ENCODE measurements at regions not wholly inside any gene's neighbourhood (a gene's known extent, or its start where the extent isn't known, plus 50 kb on each side); places are given as distances from the start of the nearest gene placed in this dataset.
"Not testable (repeated sequence)": the region's sequence is repeated elsewhere in the genome, so short reads cannot be mapped to it uniquely, and the experiment has no call there.

GRCh38 chrX:25105221-25105620, 89.5 kb upstream of the ARX start:
- no CpG with 5 or more reads among the region's 4 CpGs for WGBS (ENCODE audit: insufficient coverage, low lambda C conversion rate)
- DNase-seq: no peak

GRCh38 chrX:25096522-25097045, 80.8 kb upstream of the ARX start:
- no peaks in the 10 kb centered on the region for H3K4me1 ChIP-seq (ENCODE audit: control insufficient read depth, insufficient read depth, low read length)
- H3K27ac ChIP-seq (ENCODE audit: low read length): no peak overlapping the region
- no peaks in the 10 kb centered on the region for H3K9me3 ChIP-seq (ENCODE audit: control insufficient read depth, low read depth, low read length)
- no peak overlapping the region for H3K4me3 ChIP-seq (ENCODE audit: low read length)
- H3K36me3 ChIP-seq (ENCODE audit: control insufficient read depth, insufficient read depth, low read length): no peaks in the 10 kb centered on the region
- no peaks in the 10 kb centered on the region for H3K27me3 ChIP-seq (ENCODE audit: control insufficient read depth, insufficient read depth, low read length)
- no peak for DNase-seq
- WGBS (ENCODE audit: insufficient coverage, low lambda C conversion rate): no CpG with 5 or more reads among the region's 3 CpGs

More at GRCh38 chrX:25105221-25105620, 89.5 kb upstream of the ARX start:
- H3K9me3 ChIP-seq (ENCODE audit: control insufficient read depth, low read depth, low read length): no peaks in the 10 kb centered on the region
- no peaks in the 10 kb centered on the region for H3K36me3 ChIP-seq (ENCODE audit: control insufficient read depth, insufficient read depth, low read length)
- no peak overlapping the region for H3K4me3 ChIP-seq (ENCODE audit: low read length)
- no peaks in the 10 kb centered on the region for H3K4me1 ChIP-seq (ENCODE audit: control insufficient read depth, insufficient read depth, low read length)
- H3K27ac ChIP-seq (ENCODE audit: low read length): no peak overlapping the region
- no peaks in the 10 kb centered on the region for H3K27me3 ChIP-seq (ENCODE audit: control insufficient read depth, insufficient read depth, low read length)

GRCh38 chrX:25091152-25091551, 75.4 kb upstream of the ARX start:
- not testable (repeated sequence) for H3K4me1 ChIP-seq (ENCODE audit: control insufficient read depth, insufficient read depth, low read length); H3K4me3 ChIP-seq (ENCODE audit: low read length); H3K27me3 ChIP-seq (ENCODE audit: control insufficient read depth, insufficient read depth, low read length); H3K9me3 ChIP-seq (ENCODE audit: control insufficient read depth, low read depth, low read length); H3K36me3 ChIP-seq (ENCODE audit: control insufficient read depth, insufficient read depth, low read length); H3K27ac ChIP-seq (ENCODE audit: low read length); DNase-seq
- WGBS (ENCODE audit: insufficient coverage, low lambda C conversion rate): no CpG with 5 or more reads among the region's 1 CpG

GRCh38 chrX:25084446-25084845, 68.7 kb upstream of the ARX start:
- no peaks in the 10 kb centered on the region for H3K36me3 ChIP-seq (ENCODE audit: control insufficient read depth, insufficient read depth, low read length)
- H3K27me3 ChIP-seq (ENCODE audit: control insufficient read depth, insufficient read depth, low read length): no peaks in the 10 kb centered on the region
- no CpG with 5 or more reads among the region's 1 CpG for WGBS (ENCODE audit: insufficient coverage, low lambda C conversion rate)
- no peaks in the 10 kb centered on the region for H3K9me3 ChIP-seq (ENCODE audit: control insufficient read depth, low read depth, low read length)
- DNase-seq: no peak
- no peak overlapping the region for H3K27ac ChIP-seq (ENCODE audit: low read length)
- H3K4me1 ChIP-seq (ENCODE audit: control insufficient read depth, insufficient read depth, low read length): no peaks in the 10 kb centered on the region
- no peak overlapping the region for H3K4me3 ChIP-seq (ENCODE audit: low read length)

GRCh38 chrX:25083661-25084060, 67.9 kb upstream of the ARX start:
- Histone ChIP-seq H3K9me3 (ENCODE audit: control insufficient read depth, low read depth, low read length) (no peaks in the 10 kb centered on the region), H3K4me3 (ENCODE audit: low read length) (no peak overlapping the region), H3K4me1 (ENCODE audit: control insufficient read depth, insufficient read depth, low read length) (no peaks in the 10 kb centered on the region), H3K27ac (ENCODE audit: low read length) (no peak overlapping the region), H3K36me3 (ENCODE audit: control insufficient read depth, insufficient read depth, low read length) (no peaks in the 10 kb centered on the region), H3K27me3 (ENCODE audit: control insufficient read depth, insufficient read depth, low read length) (no peaks in the 10 kb centered on the region)
- WGBS (ENCODE audit: insufficient coverage, low lambda C conversion rate): no CpG with 5 or more reads among the region's 3 CpGs
- no peak for DNase-seq

- no peaks in the 10 kb centered on the region for H3K36me3 ChIP-seq (ENCODE audit: control insufficient read depth, insufficient read depth, low read length)
- WGBS (ENCODE audit: insufficient coverage, low lambda C conversion rate): no CpG with 5 or more reads among the region's 3 CpGs
- no peaks in the 10 kb centered on the region for H3K27me3 ChIP-seq (ENCODE audit: control insufficient read depth, insufficient read depth, low read length)
- H3K4me3 ChIP-seq (ENCODE audit: low read length): no peak overlapping the region
- H3K9me3 ChIP-seq (ENCODE audit: control insufficient read depth, low read depth, low read length): no peaks in the 10 kb centered on the region
- no peak overlapping the region for H3K27ac ChIP-seq (ENCODE audit: low read length)
- H3K4me1 ChIP-seq (ENCODE audit: control insufficient read depth, insufficient read depth, low read length): no peaks in the 10 kb centered on the region
- DNase-seq: no peak
Observed at GRCh38 chrX:25079020-25079419, 63.3 kb upstream of the ARX start.

GRCh38 chrX:25076941-25077500, 61.3 kb upstream of the ARX start:
- H3K36me3 ChIP-seq (ENCODE audit: control insufficient read depth, insufficient read depth, low read length): no peaks in the 10 kb centered on the region
- DNase-seq: no peak
- H3K9me3 ChIP-seq (ENCODE audit: control insufficient read depth, low read depth, low read length): no peaks in the 10 kb centered on the region
- no peak overlapping the region for H3K4me3 ChIP-seq (ENCODE audit: low read length)
- no peaks in the 10 kb centered on the region for H3K4me1 ChIP-seq (ENCODE audit: control insufficient read depth, insufficient read depth, low read length)
- H3K27me3 ChIP-seq (ENCODE audit: control insufficient read depth, insufficient read depth, low read length): no peaks in the 10 kb centered on the region
- H3K27ac ChIP-seq (ENCODE audit: low read length): no peak overlapping the region
- WGBS (ENCODE audit: insufficient coverage, low lambda C conversion rate): no CpG with 5 or more reads among the region's 9 CpGs

- Histone ChIP-seq H3K9me3 (ENCODE audit: control insufficient read depth, low read depth, low read length) (no peaks in the 10 kb centered on the region), H3K27me3 (ENCODE audit: control insufficient read depth, insufficient read depth, low read length) (no peaks in the 10 kb centered on the region), H3K36me3 (ENCODE audit: control insufficient read depth, insufficient read depth, low read length) (no peaks in the 10 kb centered on the region), H3K4me1 (ENCODE audit: control insufficient read depth, insufficient read depth, low read length) (no peaks in the 10 kb centered on the region), H3K27ac (ENCODE audit: low read length) (no peak overlapping the region), H3K4me3 (ENCODE audit: low read length) (no peak overlapping the region)
- DNase-seq: no peak
Observed at GRCh38 chrX:25072247-25072646, 56.5 kb upstream of the ARX start.

GRCh38 chrX:25070038-25070437, 54.3 kb upstream of the ARX start:
- no CpG with 5 or more reads among the region's 1 CpG for WGBS (ENCODE audit: insufficient coverage, low lambda C conversion rate)
- H3K4me3 ChIP-seq (ENCODE audit: low read length): no peak overlapping the region
- H3K36me3 ChIP-seq (ENCODE audit: control insufficient read depth, insufficient read depth, low read length): no peaks in the 10 kb centered on the region
- no peak for DNase-seq
- H3K27ac ChIP-seq (ENCODE audit: low read length): no peak overlapping the region
- H3K4me1 ChIP-seq (ENCODE audit: control insufficient read depth, insufficient read depth, low read length): no peaks in the 10 kb centered on the region
- no peaks in the 10 kb centered on the region for H3K9me3 ChIP-seq (ENCODE audit: control insufficient read depth, low read depth, low read length)
- H3K27me3 ChIP-seq (ENCODE audit: control insufficient read depth, insufficient read depth, low read length): no peaks in the 10 kb centered on the region

GRCh38 chrX:25069209-25069608, 53.4 kb upstream of the ARX start:
- no peaks in the 10 kb centered on the region for H3K9me3 ChIP-seq (ENCODE audit: control insufficient read depth, low read depth, low read length)
- H3K27ac ChIP-seq (ENCODE audit: low read length): no peak overlapping the region
- H3K36me3 ChIP-seq (ENCODE audit: control insufficient read depth, insufficient read depth, low read length): no peaks in the 10 kb centered on the region
- H3K4me1 ChIP-seq (ENCODE audit: control insufficient read depth, insufficient read depth, low read length): no peaks in the 10 kb centered on the region
- no peak overlapping the region for H3K4me3 ChIP-seq (ENCODE audit: low read length)
- DNase-seq: no peak
- WGBS (ENCODE audit: insufficient coverage, low lambda C conversion rate): no CpG with 5 or more reads among the region's 2 CpGs
- no peaks in the 10 kb centered on the region for H3K27me3 ChIP-seq (ENCODE audit: control insufficient read depth, insufficient read depth, low read length)

- no CpG with 5 or more reads among the region's 5 CpGs for WGBS (ENCODE audit: insufficient coverage, low lambda C conversion rate)
Observed at GRCh38 chrX:25068340-25068739, 52.6 kb upstream of the ARX start.

More at GRCh38 chrX:25068340-25068739, 52.6 kb upstream of the ARX start:
- H3K27me3 ChIP-seq (ENCODE audit: control insufficient read depth, insufficient read depth, low read length): no peaks in the 10 kb centered on the region
- H3K9me3 ChIP-seq (ENCODE audit: control insufficient read depth, low read depth, low read length): no peaks in the 10 kb centered on the region
- no peak overlapping the region for H3K4me3 ChIP-seq (ENCODE audit: low read length)
- H3K36me3 ChIP-seq (ENCODE audit: control insufficient read depth, insufficient read depth, low read length): no peaks in the 10 kb centered on the region
- no peak for DNase-seq
- no peaks in the 10 kb centered on the region for H3K4me1 ChIP-seq (ENCODE audit: control insufficient read depth, insufficient read depth, low read length)
- no peak overlapping the region for H3K27ac ChIP-seq (ENCODE audit: low read length)
